ENCODE measurements at regions not wholly inside any gene's neighbourhood (a gene's known extent, or its start where the extent isn't known, plus 50 kb on each side); places are given as distances from the start of the nearest gene placed in this dataset.

DNA sequence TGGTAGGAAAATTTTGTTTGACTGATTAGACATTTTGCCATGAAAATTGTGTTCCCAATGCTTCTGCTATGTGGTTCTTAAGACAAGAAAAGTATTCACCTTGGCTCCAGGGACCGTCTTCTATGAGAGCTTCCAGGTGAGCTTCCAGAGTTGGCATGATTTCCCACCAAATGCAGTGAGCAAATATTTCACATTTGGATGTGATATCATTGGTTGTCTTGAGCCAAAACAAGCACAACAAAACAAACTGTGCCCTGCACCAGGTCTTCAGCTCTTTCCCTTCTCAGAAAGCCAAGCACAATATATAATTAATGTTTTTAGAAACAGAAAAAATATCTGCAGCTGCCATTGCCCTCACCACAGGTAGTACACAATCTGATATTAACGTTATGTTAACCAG is 1009.0 kb downstream of the PLA2G4A start:
- no peak for TF ChIP-seq POLR2A (IDR thresholded peaks at IDR 0.05; ENCODE audit: low read depth, low read length)
- TF ChIP-seq TAF1 (IDR thresholded peaks at IDR 0.05; ENCODE audit: borderline replicate concordance, low read depth, low read length) = no peak
- TF ChIP-seq POLR2AphosphoS5 (IDR thresholded peaks at IDR 0.05; ENCODE audit: low read depth, low read length) = no peak

Measured in GM12892 (cell line).